ENCODE measurements at regions not wholly inside any gene's neighbourhood (a gene's known extent, or its start where the extent isn't known, plus 50 kb on each side); places are given as distances from the start of the nearest gene placed in this dataset.
A peak's percentile ranks its signal among the peaks of the same experiment; 100 is the strongest.

GRCh38 chr20:39899881-39900280 lies 789.2 kb downstream of the MAFB start:
- in situ Hi-C loops (cut with MboI), result loop anchor here (10.0 kb wide), 1 partner anchor 795 kb away; no protein-coding TSS in a partner anchor
- no peak overlapping the region for H3K4me2 ChIP-seq (ENCODE audit: unreplicated experiment)
- WGBS, 2 experiments (ENCODE audit: low coverage in 1 of 2, low lambda C conversion rate in 2 of 2, missing lambda C conversion rate in 2 of 2), result 94 to 100% methylated on average over 1 of the region's 1 CpG

GRCh38 chr20:39898467-39898852 lies 790.6 kb downstream of the MAFB start:
- in situ Hi-C loops (cut with MboI), result loop anchor here (10.0 kb wide), 1 partner anchor 796 kb away; no protein-coding TSS in a partner anchor
- Histone ChIP-seq H4K20me1 (ENCODE audit: insufficient read depth) (no peaks in the 10 kb centered on the region), H3F3A (ENCODE audit: insufficient read depth) (peaks cover 20% of the 10 kb centered on the region)

More at GRCh38 chr20:39899881-39900280, 789.2 kb downstream of the MAFB start:
- Histone ChIP-seq H3K27ac (no peak overlapping the region), H2AFZ (no peak overlapping the region), H3K4me3 (no peak overlapping the region), H3K9ac (no peak overlapping the region), H3F3A (ENCODE audit: insufficient read depth) (peaks cover 16% of the 10 kb centered on the region), H3K9me2 (ENCODE audit: insufficient read depth) (no peaks in the 10 kb centered on the region), H3K36me3 (ENCODE audit: low read depth) (no peaks in the 10 kb centered on the region), H3K79me2 (ENCODE audit: insufficient read depth) (no peaks in the 10 kb centered on the region), H3K4me1 (ENCODE audit: insufficient read depth) (peaks cover 17% of the 10 kb centered on the region), H3K27me3 (replicated peaks; ENCODE audit: insufficient read depth) (no peaks in the 10 kb centered on the region), H3K9me3 (ENCODE audit: low read depth) (no peaks in the 10 kb centered on the region), H4K20me1 (ENCODE audit: insufficient read depth) (no peaks in the 10 kb centered on the region)
- DNase-seq, result no peak
- TF ChIP-seq EZH2 (IDR thresholded peaks at IDR 0.05; ENCODE audit: insufficient read depth, poor library complexity, severe bottlenecking) (no peak), EZH2phosphoT487 (IDR thresholded peaks at IDR 0.05; ENCODE audit: insufficient read depth, low read depth) (no peak)

GRCh38 chr20:39897781-39898466 lies 791.1 kb downstream of the MAFB start:
- in situ Hi-C loops (cut with MboI), result loop anchor here (10.0 kb wide), 1 partner anchor 797 kb away; no protein-coding TSS in a partner anchor
- peaks cover 28% of the 10 kb centered on the region for H3K4me1 ChIP-seq (ENCODE audit: insufficient read depth)
- H3K27me3 ChIP-seq (replicated peaks; ENCODE audit: insufficient read depth), result no peaks in the 10 kb centered on the region
- WGBS, 2 experiments (ENCODE audit: low coverage in 1 of 2, low lambda C conversion rate in 2 of 2, missing lambda C conversion rate in 2 of 2), result 92 to 93% methylated on average over 4 of the region's 4 CpGs
- no peak overlapping the region for H3K9ac ChIP-seq
- peaks cover 25% of the 10 kb centered on the region for H3F3A ChIP-seq (ENCODE audit: insufficient read depth)
- no peak overlapping the region for H2AFZ ChIP-seq
- DNase-seq, result peak; percentile 55
- no peaks in the 10 kb centered on the region for H3K9me2 ChIP-seq (ENCODE audit: insufficient read depth)
- no peak for TF ChIP-seq EZH2 (IDR thresholded peaks at IDR 0.05; ENCODE audit: insufficient read depth, poor library complexity, severe bottlenecking)
- TF ChIP-seq EZH2phosphoT487 (IDR thresholded peaks at IDR 0.05; ENCODE audit: insufficient read depth, low read depth), result no peak
- H3K27ac ChIP-seq, result 0 out of 2 replicates have a peak overlapping the region, but pooled peaks have one; percentile 15
- peak overlapping the region; percentile 13 for H3K4me2 ChIP-seq (ENCODE audit: unreplicated experiment)
- no peaks in the 10 kb centered on the region for H3K9me3 ChIP-seq (ENCODE audit: low read depth)
- H3K4me3 ChIP-seq, result no peak overlapping the region
- no peaks in the 10 kb centered on the region for H4K20me1 ChIP-seq (ENCODE audit: insufficient read depth)
- H3K79me2 ChIP-seq (ENCODE audit: insufficient read depth), result no peaks in the 10 kb centered on the region
- no peaks in the 10 kb centered on the region for H3K36me3 ChIP-seq (ENCODE audit: low read depth)

More at GRCh38 chr20:39898467-39898852, 790.6 kb downstream of the MAFB start:
- Histone ChIP-seq H3K4me3 (no peak overlapping the region), H3K27ac (no peak overlapping the region), H3K9me2 (ENCODE audit: insufficient read depth) (no peaks in the 10 kb centered on the region), H3K9me3 (ENCODE audit: low read depth) (no peaks in the 10 kb centered on the region), H2AFZ (no peak overlapping the region), H3K9ac (no peak overlapping the region), H3K4me2 (ENCODE audit: unreplicated experiment) (no peak overlapping the region), H3K36me3 (ENCODE audit: low read depth) (no peaks in the 10 kb centered on the region), H3K79me2 (ENCODE audit: insufficient read depth) (no peaks in the 10 kb centered on the region), H3K27me3 (replicated peaks; ENCODE audit: insufficient read depth) (no peaks in the 10 kb centered on the region), H3K4me1 (ENCODE audit: insufficient read depth) (peaks cover 22% of the 10 kb centered on the region)
- no peak for DNase-seq
- TF ChIP-seq EZH2 (IDR thresholded peaks at IDR 0.05; ENCODE audit: insufficient read depth, poor library complexity, severe bottlenecking) (no peak), EZH2phosphoT487 (IDR thresholded peaks at IDR 0.05; ENCODE audit: insufficient read depth, low read depth) (no peak)
- WGBS, 2 experiments (ENCODE audit: low coverage in 1 of 2, low lambda C conversion rate in 2 of 2, missing lambda C conversion rate in 2 of 2), result 84 to 86% methylated on average over 2 of the region's 2 CpGs

GRCh38 chr20:39897058-39897457 lies 792.0 kb downstream of the MAFB start:
- H3K4me1 ChIP-seq (ENCODE audit: insufficient read depth), result peaks cover 33% of the 10 kb centered on the region
- peak overlapping the region; percentile 30 for H3K4me2 ChIP-seq (ENCODE audit: unreplicated experiment)
- H3K27ac ChIP-seq, result peak overlapping the region; percentile 53
- peaks cover 34% of the 10 kb centered on the region for H3F3A ChIP-seq (ENCODE audit: insufficient read depth)
- no peak overlapping the region for H3K4me3 ChIP-seq
- no peak overlapping the region for H3K9ac ChIP-seq
- no peaks in the 10 kb centered on the region for H4K20me1 ChIP-seq (ENCODE audit: insufficient read depth)
- H3K9me3 ChIP-seq (ENCODE audit: low read depth), result no peaks in the 10 kb centered on the region
- no peaks in the 10 kb centered on the region for H3K27me3 ChIP-seq (replicated peaks; ENCODE audit: insufficient read depth)
- 0 out of 2 replicates have a peak overlapping the region, but pooled peaks have one; percentile 6 for H2AFZ ChIP-seq
- TF ChIP-seq EZH2phosphoT487 (IDR thresholded peaks at IDR 0.05; ENCODE audit: insufficient read depth, low read depth) (peak; percentile 53; the same call in 1 of the 2 replicates), EZH2 (IDR thresholded peaks at IDR 0.05; ENCODE audit: insufficient read depth, poor library complexity, severe bottlenecking) (no peak)
- no peaks in the 10 kb centered on the region for H3K36me3 ChIP-seq (ENCODE audit: low read depth)
- peak; percentile 93 for DNase-seq
- in situ Hi-C loops (cut with MboI), result loop anchor here (10.0 kb wide), 1 partner anchor 798 kb away; no protein-coding TSS in a partner anchor
- H3K9me2 ChIP-seq (ENCODE audit: insufficient read depth), result no peaks in the 10 kb centered on the region
- H3K79me2 ChIP-seq (ENCODE audit: insufficient read depth), result no peaks in the 10 kb centered on the region
- 17 to 20% methylated on average over 3 of the region's 3 CpGs for WGBS, 2 experiments (ENCODE audit: low coverage in 1 of 2, low lambda C conversion rate in 2 of 2, missing lambda C conversion rate in 2 of 2)
